ENCODE measurements at regions not wholly inside any gene's neighbourhood (a gene's known extent, or its start where the extent isn't known, plus 50 kb on each side); places are given as distances from the start of the nearest gene placed in this dataset.
"Not testable (repeated sequence)": the region's sequence is repeated elsewhere in the genome, so short reads cannot be mapped to it uniquely, and the experiment has no call there.

- H3K27me3 ChIP-seq, result no peaks in the 10 kb centered on the region
- no peaks in the 10 kb centered on the region for H3K9me3 ChIP-seq
- no peak overlapping the region for H3K27ac ChIP-seq
- no peaks in the 10 kb centered on the region for H3K36me3 ChIP-seq
- no peaks in the 10 kb centered on the region for H3K4me1 ChIP-seq
- H3K4me3 ChIP-seq, result no peak overlapping the region
- intact Hi-C loops (cut with DNase I; ENCODE audit: low total_unique reads), result no loop called here
- no peak for DNase-seq
- TF ChIP-seq CTCF (IDR thresholded peaks at IDR 0.05), result no peak
Observed at GRCh38 chr5:58317009-58317408, 142.9 kb downstream of the PLK2 start.

- Histone ChIP-seq H3K4me1 (no peaks in the 10 kb centered on the region), H3K27me3 (no peaks in the 10 kb centered on the region), H3K27ac (no peak overlapping the region), H3K4me3 (no peak overlapping the region), H3K9me3 (no peaks in the 10 kb centered on the region), H3K36me3 (no peaks in the 10 kb centered on the region)
- intact Hi-C loops (cut with DNase I; ENCODE audit: low total_unique reads), result no loop called here
- no peak for DNase-seq
- no peak for TF ChIP-seq CTCF (IDR thresholded peaks at IDR 0.05)
Observed at GRCh38 chr5:58315794-58316193, 144.1 kb downstream of the PLK2 start.

- no peak for TF ChIP-seq CTCF (IDR thresholded peaks at IDR 0.05)
- Histone ChIP-seq H3K27me3 (no peaks in the 10 kb centered on the region), H3K9me3 (no peaks in the 10 kb centered on the region), H3K36me3 (no peaks in the 10 kb centered on the region), H3K27ac (no peak overlapping the region), H3K4me3 (no peak overlapping the region), H3K4me1 (no peaks in the 10 kb centered on the region)
- intact Hi-C loops (cut with DNase I; ENCODE audit: low total_unique reads), result no loop called here
- DNase-seq, result no peak
Observed at GRCh38 chr5:58314356-58315210, 145.3 kb downstream of the PLK2 start.

GRCh38 chr5:58312299-58312698 lies 147.6 kb downstream of the PLK2 start:
- no peaks in the 10 kb centered on the region for H3K36me3 ChIP-seq

GRCh38 chr5:58311526-58311925 lies 148.4 kb downstream of the PLK2 start:
- Histone ChIP-seq H3K36me3 (no peaks in the 10 kb centered on the region), H3K4me3 (no peak overlapping the region), H3K4me1 (no peaks in the 10 kb centered on the region), H3K27ac (no peak overlapping the region), H3K9me3 (no peaks in the 10 kb centered on the region), H3K27me3 (no peaks in the 10 kb centered on the region)
- no peak for DNase-seq
- no peak for TF ChIP-seq CTCF (IDR thresholded peaks at IDR 0.05)
- intact Hi-C loops (cut with DNase I; ENCODE audit: low total_unique reads), result no loop called here

More at GRCh38 chr5:58312299-58312698, 147.6 kb downstream of the PLK2 start:
- no peak for DNase-seq
- intact Hi-C loops (cut with DNase I; ENCODE audit: low total_unique reads), result no loop called here
- no peaks in the 10 kb centered on the region for H3K4me1 ChIP-seq
- TF ChIP-seq CTCF (IDR thresholded peaks at IDR 0.05), result no peak
- no peaks in the 10 kb centered on the region for H3K27me3 ChIP-seq
- no peak overlapping the region for H3K27ac ChIP-seq
- H3K9me3 ChIP-seq, result no peaks in the 10 kb centered on the region
- H3K4me3 ChIP-seq, result no peak overlapping the region

- H3K36me3 ChIP-seq; H3K27me3 ChIP-seq; DNase-seq; H3K9me3 ChIP-seq; intact Hi-C loops (cut with DNase I; ENCODE audit: low total_unique reads); H3K4me1 ChIP-seq; H3K27ac ChIP-seq; H3K4me3 ChIP-seq: not testable (repeated sequence)
Observed at GRCh38 chr5:58308384-58308783, 151.5 kb downstream of the PLK2 start.

All from tibial artery (tissue), 4 donors.